RWPE2 (cell line): ENCODE measurements at regions not wholly inside any gene's neighbourhood (a gene's known extent, or its start where the extent isn't known, plus 50 kb on each side); places are given as distances from the start of the nearest gene placed in this dataset.

Source experiments
- ATAC-seq: fragments of 200-7000 bp; cut with Tn5 transposase; 3 replicates; pipeline ENCODE4 v1.9.1; 2021; ENCODE audit warnings: low read depth
- DNase-seq: peaks from one replicate; pipeline ENCODE4 v3.0.0-alpha.2; 2020; ENCODE audit warnings: low spot score
- H3K27ac ChIP-seq: fragments of 450-650 bp; 2 replicates; pipeline ENCODE4 v1.5.1; 2017; ENCODE audit warnings: mild to moderate bottlenecking; ENCODE audit not compliant: poor library complexity, severe bottlenecking
- H3K27me3 ChIP-seq: fragments of 250-450 bp; sonication (Bioruptor Pico); 2 replicates; pipeline ENCODE4 v1.5.1; 2021; ENCODE audit warnings: mild to moderate bottlenecking, moderate library complexity; ENCODE audit not compliant: insufficient read depth, poor library complexity, severe bottlenecking
- H3K36me3 ChIP-seq: fragments of 250-450 bp; sonication (Bioruptor Pico); 2 replicates; pipeline ENCODE4 v1.5.1; 2020; ENCODE audit warnings: low read depth, mild to moderate bottlenecking, moderate library complexity
- H3K4me1 ChIP-seq: fragments of 250-450 bp; sonication (Bioruptor Pico); 2 replicates; pipeline ENCODE4 v1.5.1; 2021; ENCODE audit warnings: mild to moderate bottlenecking, moderate library complexity; ENCODE audit not compliant: insufficient read depth, poor library complexity, severe bottlenecking
- H3K4me3 ChIP-seq: fragments of 250-450 bp; sonication (Bioruptor Pico); 2 replicates; pipeline ENCODE4 v1.5.1; 2021; ENCODE audit warnings: mild to moderate bottlenecking, moderate library complexity; ENCODE audit not compliant: severe bottlenecking
- H3K9me3 ChIP-seq: fragments of 250-450 bp; sonication (Bioruptor Pico); 2 replicates; pipeline ENCODE4 v1.5.1; 2021; ENCODE audit warnings: mild to moderate bottlenecking, moderate library complexity; ENCODE audit not compliant: severe bottlenecking
- TF ChIP-seq, protein P1 (sequence below): fragments of 450-650 bp; IDR thresholded peaks from one replicate; pipeline ENCODE4 v1.5.1; 2017; ENCODE audit warnings: mild to moderate bottlenecking, moderate library complexity; ENCODE audit not compliant: poor library complexity, severe bottlenecking

DNA sequence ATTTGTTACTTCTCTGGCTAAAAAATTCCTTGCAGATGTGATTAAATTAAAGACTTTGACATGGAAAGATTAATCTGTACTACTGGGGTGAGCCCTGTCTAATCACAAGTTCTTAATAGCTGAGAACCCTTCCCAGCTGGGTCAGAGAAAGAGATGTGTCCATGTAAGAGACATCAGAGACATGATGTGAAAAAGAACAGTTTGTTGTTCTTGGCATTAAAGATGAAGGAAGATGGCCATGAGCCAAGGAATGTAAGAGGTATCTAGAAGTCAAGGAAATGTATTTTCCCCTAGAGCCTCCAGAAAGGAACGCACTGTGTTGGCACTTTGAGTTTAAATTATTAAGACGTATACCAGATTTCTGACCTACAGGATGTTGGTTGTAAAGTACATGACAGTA, 1271.5 kb upstream of the PRMT6 start:
- no peaks in the 10 kb centered on the region for H3K9me3 ChIP-seq
- DNase-seq (no peak), ATAC-seq (no peak)
- H3K4me1 ChIP-seq = no peaks in the 10 kb centered on the region
- H3K36me3 ChIP-seq = no peaks in the 10 kb centered on the region
- no peaks in the 10 kb centered on the region for H3K27me3 ChIP-seq
- no peak overlapping the region for H3K4me3 ChIP-seq
- no peak overlapping the region for H3K27ac ChIP-seq
- TF ChIP-seq, protein P1, sequence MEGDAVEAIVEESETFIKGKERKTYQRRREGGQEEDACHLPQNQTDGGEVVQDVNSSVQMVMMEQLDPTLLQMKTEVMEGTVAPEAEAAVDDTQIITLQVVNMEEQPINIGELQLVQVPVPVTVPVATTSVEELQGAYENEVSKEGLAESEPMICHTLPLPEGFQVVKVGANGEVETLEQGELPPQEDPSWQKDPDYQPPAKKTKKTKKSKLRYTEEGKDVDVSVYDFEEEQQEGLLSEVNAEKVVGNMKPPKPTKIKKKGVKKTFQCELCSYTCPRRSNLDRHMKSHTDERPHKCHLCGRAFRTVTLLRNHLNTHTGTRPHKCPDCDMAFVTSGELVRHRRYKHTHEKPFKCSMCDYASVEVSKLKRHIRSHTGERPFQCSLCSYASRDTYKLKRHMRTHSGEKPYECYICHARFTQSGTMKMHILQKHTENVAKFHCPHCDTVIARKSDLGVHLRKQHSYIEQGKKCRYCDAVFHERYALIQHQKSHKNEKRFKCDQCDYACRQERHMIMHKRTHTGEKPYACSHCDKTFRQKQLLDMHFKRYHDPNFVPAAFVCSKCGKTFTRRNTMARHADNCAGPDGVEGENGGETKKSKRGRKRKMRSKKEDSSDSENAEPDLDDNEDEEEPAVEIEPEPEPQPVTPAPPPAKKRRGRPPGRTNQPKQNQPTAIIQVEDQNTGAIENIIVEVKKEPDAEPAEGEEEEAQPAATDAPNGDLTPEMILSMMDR = no peak

DNA sequence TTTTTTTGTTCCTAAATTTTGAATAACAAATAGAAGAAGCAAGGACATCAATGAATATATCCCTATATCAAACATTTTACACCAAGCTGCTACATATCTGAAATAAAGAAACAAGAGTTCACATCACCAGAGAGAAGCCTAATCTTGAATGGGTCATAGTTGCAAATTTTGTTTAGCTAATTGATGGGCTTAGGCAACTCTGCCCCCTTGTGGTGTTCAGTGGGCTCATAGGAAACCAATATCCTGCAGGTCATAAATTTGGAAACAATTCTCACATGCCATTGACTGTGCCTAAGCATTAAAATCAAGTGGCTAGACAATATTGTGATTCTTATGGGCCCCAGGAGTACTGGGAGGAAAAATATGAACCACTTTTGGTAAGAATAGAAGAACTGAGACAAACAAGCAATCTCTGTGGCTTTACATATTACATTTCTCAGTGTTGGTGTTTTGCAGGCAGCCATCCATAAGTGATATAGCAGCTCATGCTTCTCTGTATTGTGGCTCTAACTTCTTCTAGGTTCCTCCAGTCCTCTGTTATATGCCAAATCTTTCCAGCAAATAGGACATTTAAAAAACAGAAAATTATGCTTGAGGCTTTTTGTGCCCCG, 1262.8 kb upstream of the PRMT6 start:
- Histone ChIP-seq H3K4me1 (no peaks in the 10 kb centered on the region), H3K27ac (no peak overlapping the region), H3K9me3 (no peaks in the 10 kb centered on the region), H3K4me3 (no peak overlapping the region), H3K36me3 (no peaks in the 10 kb centered on the region), H3K27me3 (no peaks in the 10 kb centered on the region)
- DNase-seq (no peak), ATAC-seq (0 out of 3 replicates have a peak, but pooled peaks have one; percentile 42)
- TF ChIP-seq, protein P1 = peak; percentile 86

DNA sequence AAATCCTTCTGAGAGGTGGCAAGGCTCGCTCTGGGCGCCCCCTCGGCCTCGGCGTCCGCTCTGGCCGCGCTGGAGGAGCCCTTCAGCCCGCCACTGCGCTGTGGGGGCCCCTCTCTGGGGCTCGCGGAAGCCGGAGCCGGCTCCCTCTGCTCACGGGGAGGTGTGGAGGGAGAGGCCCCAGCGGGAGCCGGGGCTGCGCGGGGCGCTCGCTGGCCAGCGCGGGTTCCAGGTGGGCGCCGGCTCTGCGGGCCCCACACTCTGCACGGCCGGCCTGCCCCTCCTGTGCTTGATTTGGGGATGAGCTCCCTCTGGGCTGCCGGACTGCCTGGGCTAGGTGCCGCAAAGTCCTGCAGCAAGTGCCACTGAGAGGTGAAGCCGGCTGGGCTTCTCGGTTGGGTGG, 1260.7 kb upstream of the PRMT6 start:
- ATAC-seq (no peak), DNase-seq (no peak)
- Histone ChIP-seq H3K4me1 (no peaks in the 10 kb centered on the region), H3K36me3 (no peaks in the 10 kb centered on the region), H3K27me3 (no peaks in the 10 kb centered on the region), H3K27ac (no peak overlapping the region), H3K9me3 (no peaks in the 10 kb centered on the region), H3K4me3 (no peak overlapping the region)
- TF ChIP-seq, protein P1 = no peak

DNA sequence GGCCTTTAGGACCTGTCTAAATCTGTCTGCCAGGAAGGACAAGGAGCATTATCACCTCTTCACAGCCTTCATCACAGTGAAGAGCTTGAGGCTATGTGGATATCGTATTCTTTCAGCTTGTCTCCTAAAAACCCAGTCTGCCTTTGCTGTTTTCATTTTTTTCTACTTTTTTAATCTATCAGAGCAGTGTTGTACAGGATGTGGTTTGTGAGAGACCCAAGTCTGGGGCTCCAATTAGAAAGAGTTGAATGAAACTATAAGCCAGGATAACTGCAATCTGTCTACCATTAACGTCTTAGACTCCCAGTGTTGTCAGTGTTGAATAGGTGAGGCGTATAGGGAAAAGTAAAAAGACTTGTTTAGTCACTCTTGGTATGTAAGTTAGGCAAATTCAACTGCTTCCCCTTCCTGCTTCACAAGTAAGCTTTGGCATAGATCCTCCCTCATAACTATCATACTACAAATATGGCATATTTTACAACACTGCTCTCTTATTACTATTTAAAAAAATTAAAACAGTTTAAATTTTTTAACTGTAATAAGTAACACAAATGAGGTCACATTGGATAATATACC, 1225.8 kb upstream of the PRMT6 start:
- Histone ChIP-seq H3K4me3 (no peak overlapping the region), H3K9me3 (no peaks in the 10 kb centered on the region), H3K4me1 (no peaks in the 10 kb centered on the region), H3K27me3 (no peaks in the 10 kb centered on the region), H3K27ac (no peak overlapping the region), H3K36me3 (no peaks in the 10 kb centered on the region)
- TF ChIP-seq, protein P1 = no peak
- ATAC-seq = peak; percentile 19; the same call in 1 of the 3 replicates
- no peak for DNase-seq

DNA sequence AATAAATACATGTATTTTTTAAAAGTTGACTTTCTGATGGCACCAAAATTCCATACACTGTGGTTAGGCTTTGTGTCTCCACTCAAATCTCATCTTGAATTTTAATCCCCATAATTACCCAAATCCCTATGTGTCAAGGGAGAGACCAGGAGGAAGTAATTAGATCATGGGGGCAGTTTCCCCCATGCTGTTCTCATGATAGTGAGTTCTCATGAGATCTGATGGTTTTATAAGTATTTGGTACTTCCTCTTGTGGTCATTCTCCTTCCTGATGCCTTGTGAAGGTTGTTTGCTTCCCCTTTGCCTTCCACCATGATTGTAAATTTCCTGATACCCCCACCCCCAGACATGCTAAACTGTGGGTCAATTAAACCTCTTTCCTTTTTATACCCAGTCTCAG, 1218.4 kb upstream of the PRMT6 start:
- Histone ChIP-seq H3K4me1 (no peaks in the 10 kb centered on the region), H3K27ac (no peak overlapping the region), H3K9me3 (no peaks in the 10 kb centered on the region), H3K36me3 (no peaks in the 10 kb centered on the region), H3K4me3 (no peak overlapping the region), H3K27me3 (no peaks in the 10 kb centered on the region)
- TF ChIP-seq, protein P1 = no peak
- ATAC-seq (no peak), DNase-seq (no peak)
